ENCODE measurements at regions not wholly inside any gene's neighbourhood (a gene's known extent, or its start where the extent isn't known, plus 50 kb on each side); places are given as distances from the start of the nearest gene placed in this dataset.

DNA sequence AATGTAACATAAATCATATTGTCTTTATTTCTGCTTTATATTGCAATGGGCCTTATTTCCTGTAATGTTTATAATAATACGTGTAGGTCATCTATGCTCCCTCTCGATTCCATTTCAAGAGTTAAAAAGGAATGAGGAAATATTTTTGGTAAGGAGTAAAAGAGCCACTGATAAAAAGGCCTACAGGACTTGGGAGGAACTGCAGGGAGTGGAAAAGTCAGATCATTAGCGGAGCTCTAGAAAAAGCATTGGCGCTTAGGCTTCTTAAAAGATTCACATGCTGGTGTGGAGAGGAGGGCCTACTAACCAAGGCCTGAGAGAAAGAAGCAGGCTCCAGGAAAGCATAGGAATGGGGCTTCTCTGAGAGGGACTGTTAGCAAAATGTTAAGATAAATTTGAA, 82.9 kb upstream of the PNPLA4 start:
- TF ChIP-seq, protein P1, sequence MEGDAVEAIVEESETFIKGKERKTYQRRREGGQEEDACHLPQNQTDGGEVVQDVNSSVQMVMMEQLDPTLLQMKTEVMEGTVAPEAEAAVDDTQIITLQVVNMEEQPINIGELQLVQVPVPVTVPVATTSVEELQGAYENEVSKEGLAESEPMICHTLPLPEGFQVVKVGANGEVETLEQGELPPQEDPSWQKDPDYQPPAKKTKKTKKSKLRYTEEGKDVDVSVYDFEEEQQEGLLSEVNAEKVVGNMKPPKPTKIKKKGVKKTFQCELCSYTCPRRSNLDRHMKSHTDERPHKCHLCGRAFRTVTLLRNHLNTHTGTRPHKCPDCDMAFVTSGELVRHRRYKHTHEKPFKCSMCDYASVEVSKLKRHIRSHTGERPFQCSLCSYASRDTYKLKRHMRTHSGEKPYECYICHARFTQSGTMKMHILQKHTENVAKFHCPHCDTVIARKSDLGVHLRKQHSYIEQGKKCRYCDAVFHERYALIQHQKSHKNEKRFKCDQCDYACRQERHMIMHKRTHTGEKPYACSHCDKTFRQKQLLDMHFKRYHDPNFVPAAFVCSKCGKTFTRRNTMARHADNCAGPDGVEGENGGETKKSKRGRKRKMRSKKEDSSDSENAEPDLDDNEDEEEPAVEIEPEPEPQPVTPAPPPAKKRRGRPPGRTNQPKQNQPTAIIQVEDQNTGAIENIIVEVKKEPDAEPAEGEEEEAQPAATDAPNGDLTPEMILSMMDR (IDR thresholded peaks at IDR 0.05), result no peak
- TF ChIP-seq ZFX (IDR thresholded peaks at IDR 0.05; ENCODE audit: borderline replicate concordance), result no peak
